H9 (cell line): ENCODE measurements at regions not wholly inside any gene's neighbourhood (a gene's known extent, or its start where the extent isn't known, plus 50 kb on each side); places are given as distances from the start of the nearest gene placed in this dataset.

Experiments
- DNase-seq: peaks from one replicate; pipeline ENCODE4 v3.0.0-alpha.2; 2017
- H2AFZ ChIP-seq: one replicate; pipeline ENCODE4 v1.6.1; 2013; ENCODE audit warnings: mild to moderate bottlenecking, low read length, control low read depth, moderate library complexity
- H2AK5ac ChIP-seq: 2 replicates; pipeline ENCODE4 v1.6.1; 2013; ENCODE audit warnings: low read length, control low read depth, mixed read lengths; ENCODE audit not compliant: insufficient read length
- H2BK120ac ChIP-seq: one replicate; pipeline ENCODE4 v1.6.1; 2013; ENCODE audit warnings: low read depth, mild to moderate bottlenecking, low read length, control low read depth, inconsistent platforms; ENCODE audit not compliant: poor library complexity, severe bottlenecking
- H2BK12ac ChIP-seq: 2 replicates; pipeline ENCODE4 v1.6.1; 2013; ENCODE audit warnings: low read length, control low read depth, mixed read lengths, low read depth; ENCODE audit not compliant: insufficient read length
- H2BK15ac ChIP-seq: 2 replicates; pipeline ENCODE4 v1.6.1; 2013; ENCODE audit warnings: low read depth, low read length, control low read depth
- H2BK20ac ChIP-seq: one replicate; pipeline ENCODE4 v1.6.1; 2013; ENCODE audit warnings: low read depth, mild to moderate bottlenecking, low read length, control low read depth, inconsistent platforms; ENCODE audit not compliant: poor library complexity, severe bottlenecking
- H2BK5ac ChIP-seq: 2 replicates; pipeline ENCODE4 v1.6.1; 2013; ENCODE audit warnings: low read length, control low read depth, mixed read lengths; ENCODE audit not compliant: insufficient read length
- H3K14ac ChIP-seq: 2 replicates; pipeline ENCODE4 v1.6.1; 2013; ENCODE audit warnings: low read length, control low read depth; ENCODE audit not compliant: insufficient read depth
- H3K18ac ChIP-seq: 2 replicates; pipeline ENCODE4 v1.6.1; 2013; ENCODE audit warnings: low read depth, mild to moderate bottlenecking, mixed read lengths, low read length, control low read depth; ENCODE audit not compliant: insufficient read length
- H3K23ac ChIP-seq: 2 replicates; pipeline ENCODE4 v1.6.1; 2013; ENCODE audit warnings: low read length, control low read depth, mixed read lengths, low read depth; ENCODE audit not compliant: insufficient read length
- H3K23me2 ChIP-seq: 2 replicates; pipeline ENCODE4 v1.6.1; 2013; ENCODE audit warnings: low read depth, mild to moderate bottlenecking, mixed read lengths, low read length, control low read depth; ENCODE audit not compliant: insufficient read length, poor library complexity, severe bottlenecking
- H3K27ac ChIP-seq: 2 replicates; pipeline ENCODE4 v1.5.1; 2013; ENCODE audit warnings: low read length, control low read depth, mixed read lengths, low read depth; ENCODE audit not compliant: insufficient read length
- H3K27me3 ChIP-seq: 2 replicates; pipeline ENCODE4 v1.6.1; 2013; ENCODE audit warnings: low read length, control low read depth, inconsistent platforms; ENCODE audit not compliant: insufficient read depth
- H3K4ac ChIP-seq: 2 replicates; pipeline ENCODE4 v1.6.1; 2013; ENCODE audit warnings: low read depth, mild to moderate bottlenecking, control low read depth, inconsistent platforms, low read length, moderate library complexity
- H3K4me1 ChIP-seq: 2 replicates; pipeline ENCODE4 v1.6.1; 2013; ENCODE audit warnings: low read length, control low read depth, inconsistent platforms; ENCODE audit not compliant: insufficient read depth
- H3K4me2 ChIP-seq: 2 replicates; pipeline ENCODE4 v1.6.1; 2013; ENCODE audit warnings: low read length, control low read depth, mixed read lengths; ENCODE audit not compliant: insufficient read length, insufficient read depth
- H3K56ac ChIP-seq: 2 replicates; pipeline ENCODE4 v1.6.1; 2013; ENCODE audit warnings: low read depth, mild to moderate bottlenecking, mixed read lengths, low read length, control low read depth; ENCODE audit not compliant: insufficient read length
- H3K79me1 ChIP-seq: 2 replicates; pipeline ENCODE4 v1.6.1; 2013; ENCODE audit warnings: low read depth, mild to moderate bottlenecking, moderate library complexity, low read length, control low read depth, inconsistent platforms; ENCODE audit not compliant: insufficient read depth, poor library complexity, severe bottlenecking
- H3K79me2 ChIP-seq: 2 replicates; pipeline ENCODE4 v1.6.1; 2013; ENCODE audit warnings: low read length, control low read depth, inconsistent platforms; ENCODE audit not compliant: insufficient read depth
- H3K9ac ChIP-seq: 2 replicates; pipeline ENCODE4 v1.6.1; 2013; ENCODE audit warnings: low read length, control low read depth, mixed read lengths; ENCODE audit not compliant: insufficient read length; ENCODE audit errors: extremely low read depth
- H3K9me3 ChIP-seq: one replicate; pipeline ENCODE4 v1.6.1; 2013; ENCODE audit warnings: low read depth, low read length, inconsistent platforms; ENCODE audit not compliant: control insufficient read depth
- H3T11ph ChIP-seq: one replicate; pipeline ENCODE4 v1.6.1; 2013; ENCODE audit warnings: mild to moderate bottlenecking, low read length, control low read depth, inconsistent platforms
- H4K20me1 ChIP-seq: one replicate; pipeline ENCODE4 v1.6.1; 2013; ENCODE audit not compliant: control insufficient read depth, insufficient read length, insufficient read depth
- H4K5ac ChIP-seq: 2 replicates; pipeline ENCODE4 v1.6.1; 2013; ENCODE audit warnings: low read depth, mild to moderate bottlenecking, mixed read lengths, low read length, control low read depth; ENCODE audit not compliant: insufficient read length
- H4K8ac ChIP-seq: replicated peaks from 2 replicates; pipeline ENCODE4 v1.6.1; 2013; ENCODE audit warnings: low read length, control low read depth, mixed read lengths, low read depth; ENCODE audit not compliant: insufficient read length
- H4K91ac ChIP-seq: 2 replicates; pipeline ENCODE4 v1.6.1; 2013; ENCODE audit warnings: low read depth, mild to moderate bottlenecking, moderate library complexity, mixed read lengths, low read length, control low read depth; ENCODE audit not compliant: insufficient read length
- H3K27ac Mint-ChIP-seq, 3 experiments: 2 replicates in 2 of 3; 3 replicates in 1 of 3; pipeline ENCODE4 v1.8.0; 2020 to 2021; ENCODE audit warnings: mixed read lengths in 3 of 3, mild to moderate bottlenecking in 1 of 3, moderate library complexity in 1 of 3
- H3K27me3 Mint-ChIP-seq: 2 replicates; pipeline ENCODE4 v1.8.0; 2021; ENCODE audit warnings: low read depth, mild to moderate bottlenecking, moderate library complexity, mixed read lengths
- H3K36me3 Mint-ChIP-seq, 3 experiments: 2 replicates in 2 of 3; 3 replicates in 1 of 3; pipeline ENCODE4 v1.8.0; 2020 to 2021; ENCODE audit warnings: low read depth in 3 of 3, mixed read lengths in 3 of 3; ENCODE audit not compliant: insufficient read depth in 1 of 3
- H3K4me1 Mint-ChIP-seq, 2 experiments: 2 replicates each; pipeline ENCODE4 v1.8.0; 2020; ENCODE audit warnings: mixed read lengths in 2 of 2
- H3K4me3 Mint-ChIP-seq, 2 experiments: 2 replicates in 1 of 2; 3 replicates in 1 of 2; pipeline ENCODE4 v1.8.0; 2020 to 2021; ENCODE audit warnings: mild to moderate bottlenecking in 2 of 2, mixed read lengths in 2 of 2, moderate library complexity in 1 of 2
- H3K9me3 Mint-ChIP-seq, 2 experiments: 2 replicates in 1 of 2; 3 replicates in 1 of 2; pipeline ENCODE4 v1.8.0; 2020; ENCODE audit warnings: mild to moderate bottlenecking in 2 of 2, mixed read lengths in 2 of 2, moderate library complexity in 1 of 2
- CTCF ChIP-seq: fragments of 200-600 bp; sonication (generic); conservative IDR thresholded peaks from 3 replicates; pipeline ENCODE4 v1.8.0; 2021; ENCODE audit warnings: antibody characterized with exemption, mild to moderate bottlenecking
- WGBS: extraction: QIAGEN DNeasy Blood & Tissue Kit; methylation state at CpG from one replicate; pipeline ENCODE4 v1.1.7; 2013; ENCODE audit warnings: missing lambda C conversion rate, low lambda C conversion rate, mixed read lengths; ENCODE audit not compliant: insufficient read length; ENCODE audit errors: extremely low coverage; 5-methylcytosine and 5-hydroxymethylcytosine counted together

GRCh38 chr6:109296452-109296851 is 85.8 kb downstream of the CD164 start:
- Mint-ChIP-seq H3K36me3 (no peaks in the 10 kb centered on the region), H3K4me1 (peaks cover 48 to 52% of the 10 kb centered on the region in 2 experiments)
- TF ChIP-seq CTCF, result no peak

More at GRCh38 chr6:109296452-109296851, 85.8 kb downstream of the CD164 start:
- Histone ChIP-seq H3K4me2 (no peak overlapping the region), H4K8ac (no peak overlapping the region), H4K20me1 (peaks cover 3% of the 10 kb centered on the region), H3K23ac (no peak overlapping the region), H2AFZ (no peak overlapping the region), H3K4ac (no peak overlapping the region), H3K4me1 (no peaks in the 10 kb centered on the region; the same call in 1 of the 2 replicates), H3K14ac (no peak overlapping the region), H2BK120ac (no peak overlapping the region), H3K23me2 (no peaks in the 10 kb centered on the region), H3K56ac (no peak overlapping the region), H4K5ac (no peak overlapping the region), H2BK12ac (no peak overlapping the region), H2BK20ac (no peak overlapping the region), H3K18ac (no peak overlapping the region), H2BK15ac (no peak overlapping the region), H3T11ph (no peak overlapping the region), H3K27me3 (no peaks in the 10 kb centered on the region), H2AK5ac (no peak overlapping the region), H3K79me2 (no peaks in the 10 kb centered on the region), H4K91ac (no peak overlapping the region), H2BK5ac (no peak overlapping the region), H3K27ac (no peak overlapping the region), H3K79me1 (no peaks in the 10 kb centered on the region), H3K9me3 (no peaks in the 10 kb centered on the region), H3K9ac (no peak overlapping the region)
- H3K27me3 Mint-ChIP-seq, result peaks cover 2% of the 10 kb centered on the region
- no peak overlapping the region; a peak in 1 of 7 replicates for H3K27ac Mint-ChIP-seq
- no CpG with 5 or more reads among the region's 3 CpGs for WGBS
- no peaks in the 10 kb centered on the region for H3K9me3 Mint-ChIP-seq
- DNase-seq, result no peak
- no peak overlapping the region; a peak in 1 of 5 replicates for H3K4me3 Mint-ChIP-seq
